GM23248 (cell line): ENCODE measurements at regions not wholly inside any gene's neighbourhood (a gene's known extent, or its start where the extent isn't known, plus 50 kb on each side); places are given as distances from the start of the nearest gene placed in this dataset.
"Not testable (repeated sequence)": the region's sequence is repeated elsewhere in the genome, so short reads cannot be mapped to it uniquely, and the experiment has no call there.

Source experiments
- EZH2 ChIP-seq: fragments of 200-600 bp; sonication (generic); IDR thresholded peaks from 2 replicates; pipeline ENCODE4 v1.6.1; 2018; ENCODE audit warnings: antibody characterized with exemption, mild to moderate bottlenecking; ENCODE audit not compliant: insufficient read depth, poor library complexity, severe bottlenecking
- EZH2phosphoT487 ChIP-seq: fragments of 200-600 bp; sonication (generic); IDR thresholded peaks from 2 replicates; pipeline ENCODE4 v1.6.1; 2018; ENCODE audit warnings: antibody characterized with exemption, moderate library complexity, mild to moderate bottlenecking, low read depth; ENCODE audit not compliant: insufficient read depth

DNA sequence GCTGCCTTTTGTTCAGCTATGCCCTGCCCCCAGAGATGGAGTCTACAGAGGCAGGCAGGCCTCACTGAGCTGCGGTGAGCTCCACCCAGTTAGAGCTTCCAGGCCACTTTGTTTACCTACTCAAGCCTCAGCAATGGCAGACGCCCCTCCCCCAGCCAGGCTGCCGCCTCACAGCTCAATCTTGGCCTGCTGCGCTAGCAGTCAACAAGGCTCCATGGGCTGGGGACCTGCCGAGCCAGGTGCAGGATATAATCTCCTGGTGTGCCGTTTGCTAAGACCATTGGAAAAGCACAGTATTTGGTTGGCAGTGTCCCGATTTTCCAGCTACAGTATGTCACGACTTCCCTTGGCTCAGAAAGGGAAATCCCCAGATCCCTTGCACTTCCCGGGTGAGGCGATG lies 862.0 kb downstream of the GRID1 start:
- not testable (repeated sequence) for TF ChIP-seq EZH2, EZH2phosphoT487
